BE2C (cell line): ENCODE measurements at regions not wholly inside any gene's neighbourhood (a gene's known extent, or its start where the extent isn't known, plus 50 kb on each side); places are given as distances from the start of the nearest gene placed in this dataset.

Experiments used
- DNase-seq: peaks from one replicate; pipeline ENCODE4 v3.0.0-alpha.2; 2020
- H3K27me3 ChIP-seq: fragments of 250-450 bp; sonication (Bioruptor Pico); 2 replicates; pipeline ENCODE4 v1.5.1; 2020; ENCODE audit warnings: mild to moderate bottlenecking
- H3K36me3 ChIP-seq: fragments of 250-450 bp; sonication (Bioruptor Pico); 2 replicates; pipeline ENCODE4 v1.5.1; 2020; ENCODE audit warnings: mild to moderate bottlenecking
- H3K4me1 ChIP-seq: fragments of 250-450 bp; sonication (Bioruptor Pico); 2 replicates; pipeline ENCODE4 v1.5.1; 2020
- H3K4me3 ChIP-seq: 2 replicates; pipeline ENCODE4 v1.5.1; 2011; ENCODE audit warnings: low read depth, low read length
- H3K9me3 ChIP-seq: fragments of 250-450 bp; sonication (Bioruptor Pico); 2 replicates; pipeline ENCODE4 v1.5.1; 2020
- TF ChIP-seq, protein P1 (sequence below): IDR thresholded peaks from 2 replicates; pipeline ENCODE4 v1.5.1; 2012; ENCODE audit warnings: mild to moderate bottlenecking, low read depth, low read length

DNA sequence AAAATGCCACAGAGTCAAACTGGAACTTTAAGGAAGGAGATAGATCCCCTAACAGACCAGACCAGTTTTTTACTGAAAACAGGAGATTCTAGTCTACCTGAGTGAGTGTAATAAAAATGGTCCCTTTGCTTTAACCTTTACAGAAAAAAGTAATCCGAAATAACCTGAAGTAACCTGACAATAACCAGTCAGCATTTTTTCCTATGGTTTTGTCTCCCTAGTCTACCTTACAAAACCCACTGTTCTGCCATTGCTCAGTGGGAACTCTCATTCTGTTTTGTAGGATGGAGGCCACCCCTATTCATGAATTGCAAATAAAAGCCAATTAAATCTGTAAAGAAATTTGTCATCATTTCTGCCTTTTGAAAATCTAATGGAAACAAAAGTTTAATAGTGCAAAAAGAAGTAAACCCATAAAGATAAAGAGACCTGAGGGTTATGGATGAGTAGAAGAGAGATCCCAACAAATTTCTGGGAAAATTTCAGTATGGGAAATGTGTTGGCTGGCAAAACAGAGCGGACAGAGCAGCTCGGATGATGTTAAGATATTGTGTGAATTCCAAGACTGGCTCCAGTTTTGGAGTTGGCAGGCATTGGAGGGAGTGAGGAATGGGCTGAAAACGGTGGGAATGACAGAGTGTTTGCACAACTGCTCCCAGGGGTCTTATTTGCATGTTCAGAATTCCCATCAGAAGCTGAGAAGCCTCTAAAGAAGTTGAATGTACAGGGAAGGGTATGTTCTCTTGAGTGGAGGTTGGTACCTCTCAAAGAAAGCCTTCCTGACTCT lies 104.7 kb upstream of the RALGAPA2 start:
- Histone ChIP-seq H3K9me3 (no peaks in the 10 kb centered on the region), H3K4me1 (no peaks in the 10 kb centered on the region), H3K27me3 (peaks cover 6% of the 10 kb centered on the region), H3K36me3 (no peaks in the 10 kb centered on the region), H3K4me3 (no peak overlapping the region)
- TF ChIP-seq, protein P1, sequence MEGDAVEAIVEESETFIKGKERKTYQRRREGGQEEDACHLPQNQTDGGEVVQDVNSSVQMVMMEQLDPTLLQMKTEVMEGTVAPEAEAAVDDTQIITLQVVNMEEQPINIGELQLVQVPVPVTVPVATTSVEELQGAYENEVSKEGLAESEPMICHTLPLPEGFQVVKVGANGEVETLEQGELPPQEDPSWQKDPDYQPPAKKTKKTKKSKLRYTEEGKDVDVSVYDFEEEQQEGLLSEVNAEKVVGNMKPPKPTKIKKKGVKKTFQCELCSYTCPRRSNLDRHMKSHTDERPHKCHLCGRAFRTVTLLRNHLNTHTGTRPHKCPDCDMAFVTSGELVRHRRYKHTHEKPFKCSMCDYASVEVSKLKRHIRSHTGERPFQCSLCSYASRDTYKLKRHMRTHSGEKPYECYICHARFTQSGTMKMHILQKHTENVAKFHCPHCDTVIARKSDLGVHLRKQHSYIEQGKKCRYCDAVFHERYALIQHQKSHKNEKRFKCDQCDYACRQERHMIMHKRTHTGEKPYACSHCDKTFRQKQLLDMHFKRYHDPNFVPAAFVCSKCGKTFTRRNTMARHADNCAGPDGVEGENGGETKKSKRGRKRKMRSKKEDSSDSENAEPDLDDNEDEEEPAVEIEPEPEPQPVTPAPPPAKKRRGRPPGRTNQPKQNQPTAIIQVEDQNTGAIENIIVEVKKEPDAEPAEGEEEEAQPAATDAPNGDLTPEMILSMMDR = no peak
- no peak for DNase-seq

DNA sequence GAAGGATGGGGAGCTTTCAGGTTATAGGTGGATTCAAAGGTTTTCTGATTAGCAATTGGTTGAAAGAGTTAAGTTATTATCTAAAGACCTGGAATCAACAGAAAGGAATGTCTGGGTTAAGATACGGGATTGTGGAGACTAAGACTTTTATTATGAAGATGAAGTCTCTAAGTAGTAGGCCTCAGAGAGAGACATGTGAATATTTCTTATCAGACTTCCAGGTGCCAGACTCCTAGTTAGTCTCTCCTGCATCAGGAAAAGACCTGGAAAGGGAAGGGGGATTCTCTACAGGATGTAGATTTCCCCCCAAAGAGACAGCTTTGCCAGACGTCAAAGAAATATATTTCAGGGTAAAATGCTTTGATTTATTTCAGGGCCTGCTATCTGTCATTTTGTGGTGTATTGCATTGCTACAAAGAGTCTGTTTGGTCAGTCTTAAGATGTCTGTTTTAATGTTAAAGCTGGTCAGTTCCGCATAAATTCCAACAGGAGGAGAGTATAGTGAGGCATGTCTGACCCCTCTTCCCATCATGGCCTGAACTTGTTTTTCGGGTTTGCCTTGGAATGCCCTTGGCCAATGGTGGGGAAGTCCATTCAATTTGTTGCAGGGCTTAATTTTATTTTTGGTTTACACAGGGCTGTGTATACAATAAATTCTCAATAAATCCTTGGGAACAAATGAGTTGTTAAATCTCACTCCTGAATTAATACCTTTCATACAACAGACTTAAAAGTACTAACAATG lies 103.4 kb upstream of the RALGAPA2 start:
- DNase-seq = no peak
- H3K27me3 ChIP-seq = peaks cover 4% of the 10 kb centered on the region
- no peaks in the 10 kb centered on the region for H3K36me3 ChIP-seq
- TF ChIP-seq, protein P1 = no peak
- no peak overlapping the region for H3K4me3 ChIP-seq
- H3K4me1 ChIP-seq = no peaks in the 10 kb centered on the region
- no peaks in the 10 kb centered on the region for H3K9me3 ChIP-seq

DNA sequence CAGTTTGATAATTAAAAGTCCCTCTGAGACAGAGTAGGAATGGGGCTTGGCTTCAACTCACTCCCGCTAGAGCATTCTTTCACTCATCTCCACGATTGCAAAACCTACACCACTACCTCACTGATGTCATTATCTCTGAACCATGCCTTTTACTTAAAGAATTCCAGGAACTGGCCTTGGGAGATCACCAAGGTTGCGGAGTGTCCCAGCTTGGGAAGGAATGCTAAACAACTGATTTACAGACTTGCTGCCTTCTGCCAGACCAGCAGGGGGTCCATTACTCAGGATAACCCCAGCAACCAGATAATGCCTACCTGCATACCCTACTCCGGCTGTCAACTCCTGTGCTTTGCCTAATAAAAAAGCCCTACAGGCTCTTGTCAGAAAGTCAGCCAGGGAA lies 102.2 kb upstream of the RALGAPA2 start:
- H3K9me3 ChIP-seq = no peaks in the 10 kb centered on the region
- H3K36me3 ChIP-seq = no peaks in the 10 kb centered on the region
- H3K27me3 ChIP-seq = peaks cover 4% of the 10 kb centered on the region
- DNase-seq = no peak
- no peaks in the 10 kb centered on the region for H3K4me1 ChIP-seq
- no peak overlapping the region for H3K4me3 ChIP-seq
- TF ChIP-seq, protein P1 = no peak

DNA sequence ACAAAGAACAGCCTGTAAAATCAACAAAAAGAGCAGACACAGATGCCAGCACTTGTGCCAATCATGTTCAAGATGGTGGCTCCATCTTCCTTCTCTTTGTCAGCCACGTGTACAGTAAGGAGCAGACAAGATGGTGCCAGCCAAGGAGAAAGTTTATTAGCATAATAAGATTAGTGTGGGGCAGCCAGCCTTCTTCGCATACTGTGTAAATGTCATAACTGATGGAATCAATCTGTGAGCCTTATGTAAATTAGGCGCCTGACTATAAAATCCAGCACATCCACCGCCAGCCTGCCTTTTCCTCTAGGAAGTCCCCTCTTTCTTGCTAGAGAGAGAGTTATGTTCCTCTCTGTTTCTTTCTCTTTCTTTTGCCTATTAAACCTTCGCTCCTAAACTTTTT lies 99.7 kb upstream of the RALGAPA2 start:
- Histone ChIP-seq H3K36me3 (no peaks in the 10 kb centered on the region), H3K4me3 (no peak overlapping the region)

DNA sequence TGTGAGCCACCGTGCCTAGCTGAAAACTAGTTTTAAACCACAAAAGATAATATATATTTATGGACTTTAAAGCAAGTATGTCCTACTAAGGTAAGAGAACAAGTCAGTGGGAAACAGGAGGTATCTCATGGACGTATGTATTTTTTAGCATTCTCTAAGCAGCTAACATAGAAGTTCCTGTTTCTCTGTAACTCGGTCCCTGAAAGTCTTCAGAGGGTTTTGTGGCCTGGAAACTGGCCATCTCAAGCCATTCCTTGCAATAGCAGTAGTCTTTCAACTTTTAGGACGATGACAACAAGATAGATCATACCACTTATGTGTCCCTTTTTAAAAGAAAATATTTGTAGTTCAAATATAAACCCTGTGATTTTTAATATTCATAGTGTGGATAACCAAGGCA lies 95.6 kb upstream of the RALGAPA2 start:
- Histone ChIP-seq H3K36me3 (no peaks in the 10 kb centered on the region), H3K27me3 (peaks cover 25% of the 10 kb centered on the region), H3K4me1 (no peaks in the 10 kb centered on the region), H3K4me3 (no peak overlapping the region), H3K9me3 (no peaks in the 10 kb centered on the region)
- no peak for DNase-seq
- TF ChIP-seq, protein P1 = no peak

More for the DNA sequence above, 99.7 kb upstream of the RALGAPA2 start:
- H3K9me3 ChIP-seq = no peaks in the 10 kb centered on the region
- DNase-seq = no peak
- H3K27me3 ChIP-seq = peaks cover 14% of the 10 kb centered on the region
- H3K4me1 ChIP-seq = no peaks in the 10 kb centered on the region
- TF ChIP-seq, protein P1 = no peak
